Naive thymus-derived CD4-positive, alpha-beta T cell (primary cell): ENCODE measurements at regions not wholly inside any gene's neighbourhood (a gene's known extent, or its start where the extent isn't known, plus 50 kb on each side); places are given as distances from the start of the nearest gene placed in this dataset.

ENCODE experiments used
- ATAC-seq: fragments of 150-1000 bp; cut with Tn5 transposase; 2 replicates; pipeline ENCODE4 v1.10.0; 2021; ENCODE audit warnings: mild to moderate bottlenecking, moderate library complexity
- CTCF ChIA-PET: fragments of 350-600 bp; sonication (Branson Sonifier 250); formaldehyde crosslinking; loops from one replicate; lab custom pipeline; 2021; ENCODE audit warnings: antibody characterized with exemption; lab: Charles Lee
- POLR2A ChIA-PET: fragments of 350-600 bp; sonication (Branson Sonifier 250); formaldehyde crosslinking; loops from one replicate; lab custom pipeline; 2021; ENCODE audit warnings: antibody characterized with exemption, inconsistent platforms; lab: Charles Lee
- DNase-seq, 9 donors: peaks; one replicate each; pipeline versions ENCODE4 v3.0.0 to v3.0.0-alpha.2; 2020 to 2022; ENCODE audit warnings: mixed read lengths in 1 of 9
- H3K27ac ChIP-seq: one replicate; pipeline ENCODE4 v1.7.0; 2013; ENCODE audit warnings: mild to moderate bottlenecking, low read depth, low read length, moderate library complexity
- H3K27me3 ChIP-seq, 2 donors: one replicate each; pipeline ENCODE4 v1.7.0; 2013; ENCODE audit warnings: low read length in 2 of 2, mild to moderate bottlenecking in 2 of 2, moderate library complexity in 2 of 2; ENCODE audit not compliant: control insufficient read depth in 2 of 2, insufficient read depth in 2 of 2
- H3K36me3 ChIP-seq, 3 experiments: 1 replicate in 2 of 3; 2 replicates in 1 of 3; pipeline ENCODE4 v1.7.0; 2013; ENCODE audit warnings: low read length in 3 of 3, mild to moderate bottlenecking in 3 of 3, moderate library complexity in 1 of 3; ENCODE audit not compliant: insufficient read depth in 3 of 3, control insufficient read depth in 2 of 3
- H3K4me1 ChIP-seq, 2 donors: one replicate each; pipeline ENCODE4 v1.7.0; 2013; ENCODE audit warnings: low read length in 2 of 2, mild to moderate bottlenecking in 2 of 2, moderate library complexity in 1 of 2; ENCODE audit not compliant: control insufficient read depth in 2 of 2, insufficient read depth in 2 of 2
- H3K4me3 ChIP-seq: 2 replicates; pipeline ENCODE4 v1.7.0; 2013; ENCODE audit warnings: mild to moderate bottlenecking, low read length
- H3K9me3 ChIP-seq, 3 experiments: 1 replicate in 2 of 3; 2 replicates in 1 of 3; pipeline ENCODE4 v1.7.0; 2013; ENCODE audit warnings: low read length in 3 of 3; ENCODE audit not compliant: control insufficient read depth in 2 of 3
- H3K27ac Mint-ChIP-seq, 9 donors: one replicate each; pipeline ENCODE4 v1.8.0; 2020 to 2022; ENCODE audit warnings: mixed read lengths in 9 of 9, mild to moderate bottlenecking in 8 of 9, moderate library complexity in 5 of 9, inconsistent platforms in 2 of 9
- H3K27me3 Mint-ChIP-seq, 5 donors: one replicate each; pipeline ENCODE4 v1.8.0; 2021 to 2022; ENCODE audit warnings: mixed read lengths in 5 of 5, mild to moderate bottlenecking in 1 of 5
- H3K36me3 Mint-ChIP-seq, 5 donors: one replicate each; pipeline ENCODE4 v1.8.0; 2020 to 2022; ENCODE audit warnings: mixed read lengths in 5 of 5, mild to moderate bottlenecking in 3 of 5, inconsistent platforms in 1 of 5
- H3K4me1 Mint-ChIP-seq, 7 donors: one replicate each; pipeline ENCODE4 v1.8.0; 2020 to 2022; ENCODE audit warnings: mixed read lengths in 7 of 7, mild to moderate bottlenecking in 3 of 7, inconsistent platforms in 1 of 7
- H3K4me3 Mint-ChIP-seq, 10 donors: one replicate each; pipeline ENCODE4 v1.8.0; 2020 to 2022; ENCODE audit warnings: mild to moderate bottlenecking in 10 of 10, mixed read lengths in 10 of 10, moderate library complexity in 6 of 10, inconsistent platforms in 2 of 10
- H3K9me3 Mint-ChIP-seq, 11 donors: one replicate each; pipeline ENCODE4 v1.8.0; 2020 to 2022; ENCODE audit warnings: mixed read lengths in 11 of 11, mild to moderate bottlenecking in 4 of 11, inconsistent platforms in 1 of 11, moderate library complexity in 1 of 11
- intact Hi-C, 2 donors: fragments of 100-400 bp; cut with micrococcal nuclease; formaldehyde crosslinking; loops; one replicate each; pipeline ENCODE4 v1.15.1; 2023

- Mint-ChIP-seq H3K4me3 (no peak overlapping the region), H3K27me3 (peaks cover 0 to 5% (median 0%) of the 10 kb centered on the region in 5 donors), H3K9me3 (peaks cover 0 to 4% (median 0%) of the 10 kb centered on the region in 11 donors), H3K36me3 (no peaks in the 10 kb centered on the region), H3K27ac (no peak overlapping the region), H3K4me1 (no peaks in the 10 kb centered on the region)
- DNase-seq (no peak), ATAC-seq (no peak)
- POLR2A ChIA-PET = no interaction called here
- no peaks in the 10 kb centered on the region for H3K36me3 ChIP-seq
- no peak overlapping the region for H3K4me3 ChIP-seq
- intact Hi-C loops = no loop called here
- no peak overlapping the region for H3K27ac ChIP-seq
- H3K4me1 ChIP-seq = no peaks in the 10 kb centered on the region
- H3K27me3 ChIP-seq = no peaks in the 10 kb centered on the region
- CTCF ChIA-PET = no interaction called here
- no peaks in the 10 kb centered on the region for H3K9me3 ChIP-seq
Observed at GRCh38 chr5:115398719-115399118, 102.3 kb upstream of the CCDC112 start.

- Mint-ChIP-seq H3K27me3 (peaks cover 0 to 8% (median 0%) of the 10 kb centered on the region in 5 donors), H3K4me1 (no peaks in the 10 kb centered on the region), H3K27ac (no peak overlapping the region), H3K4me3 (no peak overlapping the region), H3K9me3 (peaks cover 0 to 4% (median 0%) of the 10 kb centered on the region in 11 donors), H3K36me3 (no peaks in the 10 kb centered on the region)
- no peaks in the 10 kb centered on the region for H3K9me3 ChIP-seq
- H3K36me3 ChIP-seq = no peaks in the 10 kb centered on the region
- H3K4me3 ChIP-seq = no peak overlapping the region
- no peaks in the 10 kb centered on the region for H3K4me1 ChIP-seq
- ChIA-PET POLR2A (no interaction called here), CTCF (no interaction called here)
- intact Hi-C loops = no loop called here
- DNase-seq (no peak), ATAC-seq (no peak)
- H3K27ac ChIP-seq = no peak overlapping the region
- no peaks in the 10 kb centered on the region for H3K27me3 ChIP-seq
Observed at GRCh38 chr5:115396688-115397087, 100.2 kb upstream of the CCDC112 start.

GRCh38 chr5:115396081-115396480 is 99.6 kb upstream of the CCDC112 start:
- POLR2A ChIA-PET = no interaction called here
- Mint-ChIP-seq H3K9me3 (peaks cover 0 to 4% (median 0%) of the 10 kb centered on the region in 11 donors), H3K36me3 (no peaks in the 10 kb centered on the region), H3K4me1 (no peaks in the 10 kb centered on the region), H3K27ac (no peak overlapping the region), H3K27me3 (peaks cover 0 to 6% (median 0%) of the 10 kb centered on the region in 5 donors), H3K4me3 (no peak overlapping the region)
- intact Hi-C loops = no loop called here
- Histone ChIP-seq H3K4me1 (no peaks in the 10 kb centered on the region), H3K27me3 (no peaks in the 10 kb centered on the region), H3K27ac (no peak overlapping the region), H3K36me3 (no peaks in the 10 kb centered on the region), H3K9me3 (no peaks in the 10 kb centered on the region), H3K4me3 (no peak overlapping the region)
- DNase-seq (no peak), ATAC-seq (no peak)
- CTCF ChIA-PET = no interaction called here

GRCh38 chr5:115394531-115394930 is 98.1 kb upstream of the CCDC112 start:
- intact Hi-C loops = no loop called here
- Mint-ChIP-seq H3K4me3 (no peak overlapping the region), H3K27me3 (peaks cover 0 to 3% (median 0%) of the 10 kb centered on the region in 5 donors), H3K4me1 (no peaks in the 10 kb centered on the region), H3K9me3 (peaks cover 0 to 1% (median 0%) of the 10 kb centered on the region in 11 donors), H3K36me3 (no peaks in the 10 kb centered on the region), H3K27ac (no peak overlapping the region)
- no peak for DNase-seq
- Histone ChIP-seq H3K27ac (no peak overlapping the region), H3K4me1 (no peaks in the 10 kb centered on the region), H3K9me3 (no peaks in the 10 kb centered on the region), H3K36me3 (no peaks in the 10 kb centered on the region), H3K27me3 (no peaks in the 10 kb centered on the region), H3K4me3 (no peak overlapping the region)
- ATAC-seq = no peak
- POLR2A ChIA-PET = interaction anchor here (0.7 kb wide), 1 partner anchor 41 kb away, joined by 3 read pairs; no protein-coding TSS in a partner anchor
- CTCF ChIA-PET = no interaction called here

GRCh38 chr5:115393239-115393638 is 96.8 kb upstream of the CCDC112 start:
- no peak for DNase-seq
- no peaks in the 10 kb centered on the region for H3K36me3 ChIP-seq
- Mint-ChIP-seq H3K9me3 (no peaks in the 10 kb centered on the region), H3K27me3 (peaks cover 0 to 3% (median 0%) of the 10 kb centered on the region in 5 donors), H3K4me3 (no peak overlapping the region), H3K36me3 (no peaks in the 10 kb centered on the region), H3K27ac (no peak overlapping the region), H3K4me1 (no peaks in the 10 kb centered on the region)
- ChIA-PET CTCF (no interaction called here), POLR2A (no interaction called here)
- no peak overlapping the region for H3K4me3 ChIP-seq
- H3K27ac ChIP-seq = no peak overlapping the region
- no peaks in the 10 kb centered on the region for H3K9me3 ChIP-seq
- no peaks in the 10 kb centered on the region for H3K27me3 ChIP-seq
- H3K4me1 ChIP-seq = no peaks in the 10 kb centered on the region
- ATAC-seq = no peak
- intact Hi-C loops = no loop called here

GRCh38 chr5:115392611-115393010 is 96.2 kb upstream of the CCDC112 start:
- Histone ChIP-seq H3K27ac (no peak overlapping the region), H3K4me3 (no peak overlapping the region), H3K36me3 (no peaks in the 10 kb centered on the region), H3K9me3 (no peaks in the 10 kb centered on the region), H3K4me1 (no peaks in the 10 kb centered on the region), H3K27me3 (no peaks in the 10 kb centered on the region)
- Mint-ChIP-seq H3K27me3 (peaks cover 0 to 3% (median 0%) of the 10 kb centered on the region in 5 donors), H3K27ac (no peak overlapping the region), H3K36me3 (no peaks in the 10 kb centered on the region), H3K4me1 (no peaks in the 10 kb centered on the region), H3K9me3 (no peaks in the 10 kb centered on the region), H3K4me3 (no peak overlapping the region)
- intact Hi-C loops = no loop called here
- ATAC-seq = no peak
- POLR2A ChIA-PET = no interaction called here
- no peak for DNase-seq
- CTCF ChIA-PET = no interaction called here

- DNase-seq = no peak
- H3K4me3 ChIP-seq = no peak overlapping the region
- Mint-ChIP-seq H3K27ac (no peak overlapping the region), H3K4me1 (no peaks in the 10 kb centered on the region), H3K4me3 (no peak overlapping the region), H3K36me3 (no peaks in the 10 kb centered on the region), H3K9me3 (no peaks in the 10 kb centered on the region), H3K27me3 (peaks cover 0 to 3% (median 0%) of the 10 kb centered on the region in 5 donors)
- no peak for ATAC-seq
- H3K27ac ChIP-seq = no peak overlapping the region
- CTCF ChIA-PET = no interaction called here
- no peaks in the 10 kb centered on the region for H3K4me1 ChIP-seq
- no peaks in the 10 kb centered on the region for H3K9me3 ChIP-seq
- no peaks in the 10 kb centered on the region for H3K27me3 ChIP-seq
- H3K36me3 ChIP-seq = no peaks in the 10 kb centered on the region
- POLR2A ChIA-PET = no interaction called here
- intact Hi-C loops = no loop called here
Observed at GRCh38 chr5:115391780-115392179, 95.3 kb upstream of the CCDC112 start.
